ENCODE measurements at regions not wholly inside any gene's neighbourhood (a gene's known extent, or its start where the extent isn't known, plus 50 kb on each side); places are given as distances from the start of the nearest gene placed in this dataset.

GRCh38 chr1:18035145-18035544, 72.5 kb upstream of the IGSF21 start:
- Histone ChIP-seq H3K9me3 (no peaks in the 10 kb centered on the region), H3K36me3 (no peaks in the 10 kb centered on the region), H3K27me3 (no peaks in the 10 kb centered on the region), H3K4me1 (no peaks in the 10 kb centered on the region), H3K4me3 (ENCODE audit: low read depth, low read length) (no peak overlapping the region)
- TF ChIP-seq CTCF (IDR thresholded peaks at IDR 0.05; ENCODE audit: low read depth, low read length): no peak
- no peak for DNase-seq

GRCh38 chr1:18037651-18038050, 69.9 kb upstream of the IGSF21 start:
- TF ChIP-seq CTCF (IDR thresholded peaks at IDR 0.05; ENCODE audit: low read depth, low read length): no peak
- no peaks in the 10 kb centered on the region for H3K27me3 ChIP-seq
- H3K4me3 ChIP-seq (ENCODE audit: low read depth, low read length): no peak overlapping the region
- no peaks in the 10 kb centered on the region for H3K36me3 ChIP-seq
- H3K4me1 ChIP-seq: no peaks in the 10 kb centered on the region
- no peak for DNase-seq
- H3K9me3 ChIP-seq: no peaks in the 10 kb centered on the region

- Histone ChIP-seq H3K9me3 (no peaks in the 10 kb centered on the region), H3K4me3 (ENCODE audit: low read depth, low read length) (no peak overlapping the region), H3K4me1 (no peaks in the 10 kb centered on the region), H3K36me3 (no peaks in the 10 kb centered on the region), H3K27me3 (no peaks in the 10 kb centered on the region)
- no peak for TF ChIP-seq CTCF (IDR thresholded peaks at IDR 0.05; ENCODE audit: low read depth, low read length)
- DNase-seq: no peak
Observed at GRCh38 chr1:18038051-18038450, 69.5 kb upstream of the IGSF21 start.

GRCh38 chr1:18039102-18039501, 68.5 kb upstream of the IGSF21 start:
- H3K27me3 ChIP-seq: no peaks in the 10 kb centered on the region
- no peaks in the 10 kb centered on the region for H3K9me3 ChIP-seq
- no peak for TF ChIP-seq CTCF (IDR thresholded peaks at IDR 0.05; ENCODE audit: low read depth, low read length)
- no peaks in the 10 kb centered on the region for H3K36me3 ChIP-seq
- H3K4me3 ChIP-seq (ENCODE audit: low read depth, low read length): no peak overlapping the region
- no peaks in the 10 kb centered on the region for H3K4me1 ChIP-seq
- DNase-seq: no peak

GRCh38 chr1:18041102-18041501, 66.5 kb upstream of the IGSF21 start:
- H3K9me3 ChIP-seq: no peaks in the 10 kb centered on the region
- no peak overlapping the region for H3K4me3 ChIP-seq (ENCODE audit: low read depth, low read length)
- TF ChIP-seq CTCF (IDR thresholded peaks at IDR 0.05; ENCODE audit: low read depth, low read length): no peak
- H3K27me3 ChIP-seq: no peaks in the 10 kb centered on the region
- no peaks in the 10 kb centered on the region for H3K4me1 ChIP-seq
- no peak for DNase-seq
- H3K36me3 ChIP-seq: no peaks in the 10 kb centered on the region

- Histone ChIP-seq H3K36me3 (no peaks in the 10 kb centered on the region), H3K4me1 (no peaks in the 10 kb centered on the region), H3K27me3 (no peaks in the 10 kb centered on the region), H3K9me3 (no peaks in the 10 kb centered on the region), H3K4me3 (ENCODE audit: low read depth, low read length) (no peak overlapping the region)
- DNase-seq: peak; percentile 39
- peak; percentile 57 for TF ChIP-seq CTCF (IDR thresholded peaks at IDR 0.05; ENCODE audit: low read depth, low read length)
Observed at GRCh38 chr1:18041685-18042355, 65.8 kb upstream of the IGSF21 start.
